IgD-negative memory B cell (primary cell): ENCODE measurements at regions not wholly inside any gene's neighbourhood (a gene's known extent, or its start where the extent isn't known, plus 50 kb on each side); places are given as distances from the start of the nearest gene placed in this dataset.

ENCODE experiments used
- H3K27ac Mint-ChIP-seq, 3 donors: one replicate each; pipeline ENCODE4 v1.8.0; 2020 to 2022; ENCODE audit warnings: mild to moderate bottlenecking in 3 of 3, mixed read lengths in 3 of 3, moderate library complexity in 1 of 3
- H3K27me3 Mint-ChIP-seq: one replicate; pipeline ENCODE4 v1.8.0; 2021; ENCODE audit warnings: mixed read lengths
- H3K36me3 Mint-ChIP-seq: one replicate; pipeline ENCODE4 v1.8.0; 2020; ENCODE audit warnings: mild to moderate bottlenecking, mixed read lengths
- H3K4me1 Mint-ChIP-seq, 3 donors: one replicate each; pipeline ENCODE4 v1.8.0; 2020 to 2022; ENCODE audit warnings: mixed read lengths in 3 of 3, mild to moderate bottlenecking in 1 of 3
- H3K4me3 Mint-ChIP-seq, 4 donors: one replicate each; pipeline ENCODE4 v1.8.0; 2020 to 2022; ENCODE audit warnings: mild to moderate bottlenecking in 4 of 4, mixed read lengths in 4 of 4, moderate library complexity in 3 of 4
- H3K9me3 Mint-ChIP-seq, 3 donors: one replicate each; pipeline ENCODE4 v1.8.0; 2020 to 2021; ENCODE audit warnings: mixed read lengths in 3 of 3, mild to moderate bottlenecking in 1 of 3

DNA sequence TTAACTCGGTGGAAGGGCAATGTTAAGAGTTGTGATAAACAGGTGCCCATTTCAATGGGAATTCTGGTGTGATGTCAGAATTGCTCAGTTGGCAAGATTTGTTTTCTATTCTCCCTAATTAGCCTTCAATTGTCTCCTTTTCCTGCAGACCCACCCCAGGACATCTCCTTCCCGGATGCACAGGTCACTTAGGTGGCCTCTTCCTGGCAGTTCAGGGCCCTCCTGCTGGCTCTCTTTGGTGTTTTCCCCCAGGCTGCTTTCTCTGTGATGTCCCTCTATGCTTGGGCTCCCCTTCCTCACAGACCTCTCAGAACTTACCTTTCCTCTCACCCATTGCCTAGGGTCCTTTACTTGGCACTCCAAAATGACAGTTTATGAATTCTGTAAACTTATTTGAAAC is 126.3 kb downstream of the GPAT3 start:
- Mint-ChIP-seq H3K4me1 (peaks cover 0 to 6% (median 0%) of the 10 kb centered on the region in 3 donors), H3K27me3 (peaks cover 7% of the 10 kb centered on the region), H3K36me3 (no peaks in the 10 kb centered on the region), H3K27ac (no peak overlapping the region), H3K9me3 (peaks cover 0 to 5% (median 0%) of the 10 kb centered on the region in 3 donors), H3K4me3 (no peak overlapping the region)

DNA sequence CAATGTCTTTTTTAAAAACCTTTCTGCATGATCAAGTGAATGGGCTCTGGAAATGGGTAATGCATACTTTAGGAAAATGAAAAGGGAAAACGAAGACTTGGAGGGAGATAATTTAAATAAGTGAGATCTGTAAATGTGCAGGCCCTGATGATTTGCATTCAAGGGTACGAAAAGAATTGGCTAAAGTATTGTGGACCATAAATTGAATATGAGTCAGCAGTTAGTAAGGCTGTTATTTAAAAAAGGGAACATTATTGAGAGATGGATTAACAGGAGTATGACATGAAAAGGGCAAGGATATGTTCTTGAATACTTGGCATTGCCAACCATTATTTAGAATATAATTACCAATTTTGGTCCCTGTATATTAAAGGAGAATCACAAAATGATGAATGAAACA is 125.5 kb downstream of the GPAT3 start:
- peaks cover 0 to 6% (median 0%) of the 10 kb centered on the region in 3 donors for H3K4me1 Mint-ChIP-seq
- H3K4me3 Mint-ChIP-seq, result no peak overlapping the region
- peaks cover 0 to 5% (median 0%) of the 10 kb centered on the region in 3 donors for H3K9me3 Mint-ChIP-seq
- peaks cover 7% of the 10 kb centered on the region for H3K27me3 Mint-ChIP-seq
- H3K27ac Mint-ChIP-seq, result no peak overlapping the region
- H3K36me3 Mint-ChIP-seq, result no peaks in the 10 kb centered on the region

DNA sequence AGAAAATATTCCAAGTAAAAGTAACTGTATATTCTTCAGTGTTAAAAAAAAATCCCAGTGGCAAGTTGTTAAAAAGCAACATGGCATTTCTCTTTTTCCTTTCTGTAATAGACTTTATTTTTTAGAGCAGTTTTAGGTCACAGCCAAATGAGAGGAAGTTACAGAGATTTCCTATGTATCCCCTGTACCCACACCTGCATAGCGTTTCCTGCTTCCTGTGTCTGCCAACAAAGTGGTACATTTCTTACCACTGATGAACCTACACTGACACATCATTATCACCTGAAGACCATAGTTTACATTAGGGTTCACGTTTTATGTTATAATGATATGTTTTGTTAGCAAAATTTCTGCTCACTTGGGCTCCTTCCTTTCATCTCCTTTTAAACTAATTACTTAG is 124.7 kb downstream of the GPAT3 start:
- Mint-ChIP-seq H3K4me3 (peak overlapping the region in 1 of 4 donors; percentile 3), H3K4me1 (peaks cover 0 to 6% (median 0%) of the 10 kb centered on the region in 3 donors), H3K27me3 (peaks cover 7% of the 10 kb centered on the region), H3K27ac (no peak overlapping the region), H3K9me3 (peaks cover 0 to 5% (median 0%) of the 10 kb centered on the region in 3 donors), H3K36me3 (no peaks in the 10 kb centered on the region)

DNA sequence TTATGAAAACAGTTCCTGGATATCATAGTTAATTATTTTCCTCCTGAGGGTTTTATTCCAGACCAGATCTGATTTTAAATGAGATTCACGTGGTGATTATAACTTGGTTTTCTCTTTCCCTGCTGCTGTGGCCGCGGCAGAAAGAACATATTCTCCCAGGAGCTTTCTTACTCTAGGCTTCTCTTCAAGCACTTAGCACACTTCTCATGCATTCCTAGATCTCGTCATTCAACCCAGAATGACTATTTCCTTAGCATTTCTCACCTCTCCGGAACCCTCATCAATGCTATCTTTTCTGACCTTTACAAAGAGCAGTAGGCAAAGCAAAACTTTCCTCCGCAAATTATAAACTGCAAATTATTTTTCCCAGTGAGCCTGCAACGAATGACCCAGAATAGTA is 122.9 kb downstream of the GPAT3 start:
- H3K9me3 Mint-ChIP-seq, result no peaks in the 10 kb centered on the region
- peaks cover 0 to 6% (median 0%) of the 10 kb centered on the region in 3 donors for H3K4me1 Mint-ChIP-seq
- no peaks in the 10 kb centered on the region for H3K36me3 Mint-ChIP-seq
- peaks cover 6% of the 10 kb centered on the region for H3K27me3 Mint-ChIP-seq
- no peak overlapping the region for H3K27ac Mint-ChIP-seq
- H3K4me3 Mint-ChIP-seq, result no peak overlapping the region

DNA sequence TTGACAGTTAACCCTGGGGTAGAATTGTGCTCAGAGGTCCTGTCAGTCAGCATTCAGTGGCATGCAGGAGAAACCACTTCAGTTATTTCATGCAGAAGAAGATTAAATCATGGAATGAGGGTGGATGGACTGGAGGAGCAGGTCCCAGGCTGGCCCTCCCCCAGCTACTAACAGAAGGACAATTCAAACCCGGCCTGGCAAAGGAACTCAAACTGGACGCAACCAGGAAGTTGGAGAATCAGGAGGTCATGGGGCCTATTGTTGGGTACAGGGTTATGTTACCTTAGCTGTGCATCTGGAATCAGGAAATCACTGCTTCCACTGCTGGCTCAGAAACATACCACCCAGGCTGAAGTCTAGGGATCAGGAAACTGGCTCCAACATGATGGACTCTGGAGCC is 121.4 kb downstream of the GPAT3 start:
- Mint-ChIP-seq H3K27me3 (peaks cover 6% of the 10 kb centered on the region), H3K36me3 (no peaks in the 10 kb centered on the region), H3K4me3 (no peak overlapping the region), H3K9me3 (no peaks in the 10 kb centered on the region), H3K27ac (peak overlapping the region in 1 of 3 donors; percentile 51), H3K4me1 (peaks cover 0 to 6% (median 0%) of the 10 kb centered on the region in 3 donors)
